ELF-1 (cell line): ENCODE measurements at regions not wholly inside any gene's neighbourhood (a gene's known extent, or its start where the extent isn't known, plus 50 kb on each side); places are given as distances from the start of the nearest gene placed in this dataset.

Source experiments
- DNase-seq: peaks from one replicate; pipeline ENCODE4 v3.0.0-alpha.2; 2016; ENCODE audit warnings: low read depth, low spot score

- DNase-seq, result no peak
Measured at GRCh38 chr9:32837551-32838058, 54.3 kb downstream of the TMEM215 start.

GRCh38 chr9:32839013-32839885 lies 55.9 kb downstream of the TMEM215 start:
- DNase-seq, result no peak

- no peak for DNase-seq
Measured at GRCh38 chr9:32841314-32841713, 58.0 kb downstream of the TMEM215 start.

GRCh38 chr9:32843295-32843694 lies 60.0 kb downstream of the TMEM215 start:
- DNase-seq, result no peak

- DNase-seq, result no peak
Measured at GRCh38 chr9:32844259-32844658, 60.9 kb downstream of the TMEM215 start.

- DNase-seq, result no peak
Measured at GRCh38 chr9:32854271-32854670, 70.9 kb downstream of the TMEM215 start.

GRCh38 chr9:32855752-32856151 lies 72.4 kb downstream of the TMEM215 start:
- DNase-seq, result no peak

- no peak for DNase-seq
Measured at GRCh38 chr9:32863291-32863690, 80.0 kb downstream of the TMEM215 start.

GRCh38 chr9:32864971-32865370 lies 81.6 kb downstream of the TMEM215 start:
- DNase-seq, result no peak

GRCh38 chr9:32866273-32866672 lies 82.9 kb downstream of the TMEM215 start:
- DNase-seq, result no peak

GRCh38 chr9:32867026-32867425 lies 83.7 kb downstream of the TMEM215 start:
- no peak for DNase-seq

GRCh38 chr9:32867601-32868204 lies 84.4 kb downstream of the TMEM215 start:
- DNase-seq, result no peak

GRCh38 chr9:32869404-32869803 lies 86.1 kb downstream of the TMEM215 start:
- DNase-seq, result no peak

GRCh38 chr9:32873131-32873530 lies 89.8 kb downstream of the TMEM215 start:
- no peak for DNase-seq

- DNase-seq, result no peak
Measured at GRCh38 chr9:32873553-32873952, 90.2 kb downstream of the TMEM215 start.

- DNase-seq, result no peak
Measured at GRCh38 chr9:32875242-32875641, 91.9 kb downstream of the TMEM215 start.

- DNase-seq, result no peak
Measured at GRCh38 chr9:32875748-32876147, 92.4 kb downstream of the TMEM215 start.

- DNase-seq, result no peak
Measured at GRCh38 chr9:32877103-32877502, 93.8 kb downstream of the TMEM215 start.

- DNase-seq, result no peak
Measured at GRCh38 chr9:32877639-32878217, 94.4 kb downstream of the TMEM215 start.

- no peak for DNase-seq
Measured at GRCh38 chr9:32879335-32879734, 96.0 kb downstream of the TMEM215 start.

- no peak for DNase-seq
Measured at GRCh38 chr9:32881948-32882347, 98.6 kb downstream of the TMEM215 start.

- DNase-seq, result no peak
Measured at GRCh38 chr9:32882705-32883104, 99.4 kb downstream of the TMEM215 start.

- no peak for DNase-seq
Measured at GRCh38 chr9:32884482-32884881, 101.1 kb downstream of the TMEM215 start.
